GM19468 (cell line): ENCODE measurements at regions not wholly inside any gene's neighbourhood (a gene's known extent, or its start where the extent isn't known, plus 50 kb on each side); places are given as distances from the start of the nearest gene placed in this dataset.

Experiments
- ATAC-seq: cut with Tn5 transposase; IDR thresholded peaks from one replicate; pipeline ENCODE4 v1.9.1; 2021; ENCODE audit warnings: mild to moderate bottlenecking, moderate library complexity, moderate number of reproducible peaks; ENCODE audit not compliant: unreplicated experiment; ENCODE audit errors: extremely low read depth

DNA sequence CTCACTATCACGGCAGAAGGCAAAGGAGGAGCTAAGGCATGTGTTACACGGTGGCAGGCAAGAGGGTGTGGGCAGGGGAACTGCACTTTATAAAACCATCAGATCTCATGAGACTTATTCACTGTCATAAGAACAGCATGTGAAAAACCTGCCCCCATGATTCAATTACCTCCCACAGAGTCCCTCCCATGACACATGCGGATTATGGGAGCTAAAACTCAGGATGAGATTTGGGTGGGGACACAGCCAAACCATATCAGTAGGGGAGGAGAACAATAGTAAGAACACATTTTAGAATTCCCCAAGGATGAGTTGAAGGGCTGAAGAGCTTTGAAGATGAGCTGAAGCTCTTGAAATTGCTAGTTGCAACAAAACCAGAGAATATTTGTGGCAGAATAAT lies 287.9 kb downstream of the SMARCA2 start:
- ATAC-seq: no peak

GRCh38 chr9:2307480-2307879 lies 292.3 kb downstream of the SMARCA2 start:
- no peak for ATAC-seq

GRCh38 chr9:2311920-2312319 lies 296.8 kb downstream of the SMARCA2 start:
- no peak for ATAC-seq

GRCh38 chr9:2313512-2313911 lies 298.4 kb downstream of the SMARCA2 start:
- ATAC-seq: no peak

DNA sequence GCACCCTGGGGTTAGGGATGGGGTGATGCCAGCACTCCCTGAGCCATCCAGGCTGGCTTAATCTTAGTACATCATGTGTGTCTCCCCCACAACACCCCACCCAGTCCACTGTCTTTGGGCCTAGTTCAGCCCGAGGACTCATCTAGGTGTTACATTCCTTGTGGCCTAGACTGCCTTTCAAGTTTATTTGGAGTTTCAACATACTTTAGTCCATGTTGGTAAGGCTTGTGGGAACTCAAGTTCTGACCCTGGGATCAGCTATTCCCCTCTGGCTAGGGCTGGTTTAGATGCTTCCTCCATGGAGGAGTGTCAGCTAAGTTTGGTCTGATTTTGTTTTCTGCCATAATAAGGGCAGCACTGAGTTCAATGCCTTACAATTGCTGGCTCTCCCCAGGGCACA lies 302.4 kb downstream of the SMARCA2 start:
- ATAC-seq: no peak

- no peak for ATAC-seq
Measured at GRCh38 chr9:2319421-2319820, 302.2 kb upstream of the VLDLR start.

GRCh38 chr9:2320114-2320513 lies 301.5 kb upstream of the VLDLR start:
- ATAC-seq: no peak

- no peak for ATAC-seq
Measured at GRCh38 chr9:2320632-2321031, 301.0 kb upstream of the VLDLR start.

GRCh38 chr9:2321523-2322148 lies 300.0 kb upstream of the VLDLR start:
- ATAC-seq: no peak

DNA sequence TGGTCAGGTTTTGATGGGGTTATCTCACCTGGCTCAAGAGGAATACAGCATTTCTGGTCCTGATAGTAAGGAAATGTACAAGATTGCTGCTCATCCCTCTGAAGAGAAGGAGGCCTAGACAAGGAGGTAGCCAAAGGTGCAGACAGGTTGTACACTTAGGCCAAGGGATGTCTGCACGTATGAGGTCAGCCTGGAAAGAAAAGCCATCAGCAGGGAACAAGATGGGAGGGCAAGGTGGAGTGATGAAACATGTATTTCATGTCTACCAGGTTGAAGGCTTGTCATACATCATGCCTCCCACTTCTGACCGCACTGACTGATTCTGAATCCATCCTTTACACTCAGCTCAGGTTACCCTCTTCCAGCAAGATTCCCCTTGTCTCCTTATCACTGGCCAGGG lies 296.8 kb upstream of the VLDLR start:
- ATAC-seq: no peak

DNA sequence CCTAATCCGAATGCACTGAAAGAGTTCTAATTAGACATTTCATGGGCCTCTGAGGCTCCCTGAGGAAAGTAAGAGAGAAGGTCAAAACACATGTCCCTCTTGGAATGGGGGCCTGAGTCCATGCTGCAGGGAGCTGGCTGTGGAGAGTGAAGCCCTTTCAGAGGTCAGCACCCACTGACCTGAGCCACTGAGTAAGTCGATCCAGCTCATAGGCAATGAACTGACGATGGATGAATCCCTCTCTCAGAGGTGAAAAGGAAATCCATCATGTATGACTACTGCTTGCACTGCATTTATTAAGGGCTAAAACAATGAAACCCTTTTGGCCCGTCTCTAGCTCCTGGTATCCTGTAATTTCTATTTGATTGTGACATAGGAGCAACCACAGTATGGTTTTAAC lies 288.9 kb upstream of the VLDLR start:
- no peak for ATAC-seq

GRCh38 chr9:2335260-2335659 lies 286.3 kb upstream of the VLDLR start:
- ATAC-seq: no peak

DNA sequence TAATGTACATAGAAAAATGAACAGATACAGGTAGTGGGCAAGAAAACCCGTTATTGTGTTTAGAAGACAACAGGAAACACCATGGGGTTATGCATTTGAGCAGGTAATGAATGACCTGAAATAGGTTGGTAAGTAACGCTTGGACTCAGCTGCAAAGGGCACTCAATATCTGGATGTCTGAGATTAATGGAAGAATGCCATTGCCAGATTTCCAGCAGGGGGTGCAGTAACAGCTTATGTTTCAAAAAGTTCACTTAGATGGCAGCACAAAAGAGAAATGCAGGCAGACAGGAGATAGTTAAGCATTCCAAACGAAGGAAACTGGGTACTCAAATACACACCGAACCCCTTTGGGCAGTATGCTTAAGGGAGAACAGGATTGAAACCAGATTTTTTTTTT lies 285.5 kb upstream of the VLDLR start:
- ATAC-seq: no peak

DNA sequence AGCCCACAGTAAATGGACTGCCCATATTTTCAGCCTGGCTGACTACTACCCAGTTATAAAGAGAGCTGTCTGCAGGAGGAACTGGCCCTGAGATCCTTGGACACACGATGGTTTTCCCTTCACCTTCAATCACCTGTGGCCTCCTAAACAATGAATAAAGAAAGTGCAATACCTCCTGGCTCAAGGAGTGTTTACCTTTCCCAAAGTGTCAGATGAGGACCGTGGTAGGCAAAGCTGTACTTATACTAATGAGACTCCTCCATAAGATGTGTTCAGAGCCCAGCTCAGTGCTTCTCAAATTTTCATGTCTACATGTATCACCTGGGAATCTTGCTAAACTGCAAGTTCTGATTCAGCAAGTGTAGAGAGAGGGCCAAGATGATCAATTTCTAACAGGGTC lies 284.5 kb upstream of the VLDLR start:
- ATAC-seq: no peak

DNA sequence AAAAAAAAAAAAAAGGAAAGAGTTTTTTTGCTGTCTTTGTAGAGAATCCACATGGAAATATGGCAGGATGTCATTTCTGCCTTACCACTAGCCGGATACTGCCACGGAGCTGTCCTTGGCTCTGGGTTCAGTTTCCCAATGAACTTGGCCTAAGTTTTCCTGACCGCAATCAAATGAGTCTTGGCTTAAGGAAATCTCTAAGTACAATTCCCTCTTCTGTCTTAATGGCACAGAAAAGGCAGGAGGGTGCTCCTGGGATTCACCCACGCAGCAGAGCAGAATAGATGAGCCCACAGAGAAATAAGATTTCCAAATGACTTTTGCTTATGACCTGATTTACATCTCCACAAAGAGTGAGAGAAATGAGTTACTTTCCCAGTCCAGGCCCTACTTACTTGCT lies 284.0 kb upstream of the VLDLR start:
- ATAC-seq: no peak

GRCh38 chr9:2338777-2339365 lies 282.7 kb upstream of the VLDLR start:
- no peak for ATAC-seq

GRCh38 chr9:2339416-2339815 lies 282.2 kb upstream of the VLDLR start:
- ATAC-seq: no peak

DNA sequence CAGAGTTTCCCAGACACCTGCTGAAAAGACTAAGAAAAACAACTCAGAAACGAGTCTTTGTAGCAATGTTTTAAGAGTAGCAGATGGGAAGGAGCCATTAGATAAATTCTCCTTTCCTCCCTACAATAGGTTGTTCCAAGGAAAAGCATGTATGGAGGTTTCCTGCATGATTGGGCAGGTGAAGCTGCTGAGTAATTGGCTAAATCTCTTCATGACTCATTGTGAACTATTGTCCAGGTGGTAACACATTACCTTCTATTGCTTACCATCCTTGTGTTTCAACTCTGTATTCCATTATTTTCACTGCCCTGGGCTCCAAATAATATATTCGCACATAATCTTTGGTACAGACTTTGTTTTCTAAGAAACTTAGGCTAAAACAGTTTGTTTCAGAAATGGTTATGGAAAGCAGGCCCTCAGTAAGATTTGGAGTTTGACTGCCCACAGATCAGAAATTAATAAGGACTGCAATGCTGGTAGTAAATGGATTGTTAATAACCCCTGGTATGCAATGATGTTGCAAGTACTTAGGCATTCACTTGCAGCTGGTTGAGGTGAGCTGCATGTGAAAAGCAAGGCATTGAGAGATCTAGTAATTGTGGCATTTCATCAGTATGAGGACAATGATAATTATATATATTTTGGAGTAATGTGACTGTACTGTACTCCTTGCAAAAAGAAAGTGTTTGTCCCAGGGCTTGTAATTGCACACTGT lies 281.4 kb upstream of the VLDLR start:
- no peak for ATAC-seq

GRCh38 chr9:2341126-2341525 lies 280.5 kb upstream of the VLDLR start:
- ATAC-seq: no peak

- ATAC-seq: no peak
Measured at GRCh38 chr9:2341956-2342355, 279.6 kb upstream of the VLDLR start.

- ATAC-seq: no peak
Measured at GRCh38 chr9:2343756-2344155, 277.8 kb upstream of the VLDLR start.

DNA sequence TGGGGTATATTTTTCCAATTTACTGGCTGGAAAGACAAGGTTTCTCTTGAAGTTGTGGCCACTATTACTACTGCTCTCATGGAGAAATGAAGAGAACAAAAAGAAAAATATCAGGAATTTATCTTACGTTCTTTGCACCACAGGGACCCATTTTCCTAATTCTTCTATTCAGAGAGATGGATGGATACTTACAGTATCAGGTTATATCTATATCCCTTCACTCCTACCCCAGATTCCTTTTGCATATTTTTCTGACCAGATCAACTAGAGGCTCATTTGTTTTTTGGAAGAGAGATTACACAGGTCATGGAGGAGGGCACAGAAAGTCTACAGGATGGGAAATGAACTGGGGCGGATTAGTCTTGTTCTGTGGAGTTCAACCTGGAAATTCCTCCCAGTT lies 277.2 kb upstream of the VLDLR start:
- no peak for ATAC-seq
